ENCODE measurements at regions not wholly inside any gene's neighbourhood (a gene's known extent, or its start where the extent isn't known, plus 50 kb on each side); places are given as distances from the start of the nearest gene placed in this dataset.

- TF ChIP-seq POLR2AphosphoS5 (IDR thresholded peaks at IDR 0.05) (no peak), CTCF (IDR thresholded peaks at IDR 0.05) (no peak)
These were observed 80.3 kb upstream of the FAM169A start for GRCh38 chr5:74946471-74946870.
